H1 (cell line): ENCODE measurements at regions not wholly inside any gene's neighbourhood (a gene's known extent, or its start where the extent isn't known, plus 50 kb on each side); places are given as distances from the start of the nearest gene placed in this dataset.

Experiments used
- CTCF ChIA-PET: fragments of 300-600 bp; sonication (Branson Sonifier 250); formaldehyde crosslinking; loops from one replicate; lab custom pipeline; 2021; ENCODE audit not compliant: partially characterized antibody; lab: Charles Lee
- POLR2A ChIA-PET: fragments of 300-600 bp; sonication (Branson Sonifier 250); formaldehyde crosslinking; loops from one replicate; lab custom pipeline; 2021; ENCODE audit warnings: inconsistent platforms; ENCODE audit not compliant: partially characterized antibody; lab: Charles Lee
- DNase-seq, 2 experiments: peaks; one replicate each; pipeline versions ENCODE4 v3.0.0 to v3.0.0-alpha.2; 2010 to 2022; ENCODE audit warnings: low spot score in 2 of 2, low read depth in 1 of 2, mixed read lengths in 1 of 2
- FAIRE-seq: peaks from 2 replicates; lab custom pipeline; 2011; peaks lifted over from hg19 to GRCh38; lab: Jason Lieb, UNC
- H2AFZ ChIP-seq: 2 replicates; pipeline ENCODE4 v1.8.1; 2012; ENCODE audit warnings: low read length, inconsistent platforms
- H2AK5ac ChIP-seq: 2 replicates; pipeline ENCODE4 v1.6.1; 2013; ENCODE audit warnings: low read depth, low read length
- H2BK120ac ChIP-seq: replicated peaks from 2 replicates; pipeline ENCODE3; 2013; ENCODE audit warnings: low read depth, low read length, inconsistent platforms
- H2BK12ac ChIP-seq: 2 replicates; pipeline ENCODE4 v1.6.1; 2013; ENCODE audit warnings: low read depth, low read length
- H2BK15ac ChIP-seq: 2 replicates; pipeline ENCODE4 v1.6.1; 2013; ENCODE audit warnings: low read length
- H2BK20ac ChIP-seq: 2 replicates; pipeline ENCODE4 v1.6.1; 2013; ENCODE audit warnings: low read length
- H2BK5ac ChIP-seq: 2 replicates; pipeline ENCODE4 v1.6.1; 2013; ENCODE audit warnings: low read depth, low read length
- H3K14ac ChIP-seq: 2 replicates; pipeline ENCODE4 v1.6.1; 2013; ENCODE audit warnings: inconsistent platforms; ENCODE audit not compliant: insufficient read length
- H3K18ac ChIP-seq: 2 replicates; pipeline ENCODE4 v1.6.1; 2013; ENCODE audit warnings: low read length; ENCODE audit errors: extremely low read depth
- H3K23ac ChIP-seq: 2 replicates; pipeline ENCODE4 v1.6.1; 2013; ENCODE audit warnings: inconsistent platforms; ENCODE audit not compliant: insufficient read length
- H3K23me2 ChIP-seq: 2 replicates; pipeline ENCODE4 v1.6.1; 2013; ENCODE audit warnings: low read depth, low read length
- H3K27ac ChIP-seq: 2 replicates; pipeline ENCODE4 v1.6.1; 2011; ENCODE audit warnings: low read depth, low read length, inconsistent platforms
- H3K27me3 ChIP-seq, 4 experiments: replicated peaks in 1 of 4; 1 replicate in 1 of 4; 2 replicates in 3 of 4; pipeline versions ENCODE4 v1.6.1 to v1.8.1; 2011 to 2013; ENCODE audit warnings: low read length in 3 of 4, mild to moderate bottlenecking in 3 of 4, inconsistent platforms in 2 of 4, mixed read lengths in 2 of 4, moderate library complexity in 1 of 4; ENCODE audit not compliant: control insufficient read depth in 3 of 4, insufficient read depth in 3 of 4; ENCODE audit errors: extremely low read depth in 1 of 4
- H3K36me3 ChIP-seq, 4 experiments: 2 replicates each; pipeline versions ENCODE4 v1.6.1 to v1.8.1; 2011 to 2013; ENCODE audit warnings: mild to moderate bottlenecking in 4 of 4, low read length in 3 of 4, moderate library complexity in 2 of 4, control low read depth in 1 of 4, inconsistent platforms in 1 of 4; ENCODE audit not compliant: insufficient read depth in 4 of 4, control insufficient read depth in 2 of 4
- H3K4ac ChIP-seq: replicated peaks from 2 replicates; pipeline ENCODE3; 2013; ENCODE audit warnings: low read length, low read depth, mixed read lengths, inconsistent platforms; ENCODE audit not compliant: insufficient read length
- H3K4me1 ChIP-seq, 4 experiments: replicated peaks in 1 of 4; 1 replicate in 1 of 4; 2 replicates in 3 of 4; pipeline versions ENCODE4 v1.6.1 to v1.8.1; 2011 to 2013; ENCODE audit warnings: low read length in 3 of 4, inconsistent platforms in 2 of 4, mixed read lengths in 1 of 4; ENCODE audit not compliant: insufficient read depth in 4 of 4, control insufficient read depth in 3 of 4
- H3K4me2 ChIP-seq, 2 experiments: 2 replicates each; pipeline versions ENCODE4 v1.6.1 to v1.8.1; 2011 to 2013; ENCODE audit warnings: low read depth in 2 of 2, low read length in 2 of 2, control low read depth in 1 of 2, inconsistent platforms in 1 of 2, mild to moderate bottlenecking in 1 of 2; ENCODE audit not compliant: insufficient read depth in 1 of 2
- H3K4me3 ChIP-seq, 4 experiments: fragments of 200-600, 300-600 bp in 1 of 4; sonication (generic), shearing (Covaris generic), sonication (Bioruptor Twin) in 1 of 4; 2 replicates each; pipeline versions ENCODE4 v1.5.1 to v1.8.1; 2011 to 2016; ENCODE audit warnings: low read length in 4 of 4, low read depth in 3 of 4, control low read depth in 2 of 4, inconsistent platforms in 2 of 4, mild to moderate bottlenecking in 2 of 4, mixed read lengths in 1 of 4, moderate library complexity in 1 of 4; ENCODE audit not compliant: insufficient read depth in 2 of 4; ENCODE audit errors: extremely low read depth in 1 of 4
- H3K56ac ChIP-seq: replicated peaks from 2 replicates; pipeline ENCODE3; 2013; ENCODE audit warnings: low read depth, mild to moderate bottlenecking, mixed read lengths, low read length, inconsistent platforms; ENCODE audit not compliant: insufficient read length
- H3K79me1 ChIP-seq: 2 replicates; pipeline ENCODE4 v1.6.1; 2013; ENCODE audit warnings: low read depth, low read length, control low read depth
- H3K79me2 ChIP-seq, 2 experiments: 2 replicates each; pipeline versions ENCODE4 v1.6.1 to v1.8.1; 2012 to 2013; ENCODE audit warnings: low read length in 2 of 2, mild to moderate bottlenecking in 2 of 2, inconsistent platforms in 1 of 2; ENCODE audit not compliant: insufficient read depth in 2 of 2, control insufficient read depth in 1 of 2
- H3K9ac ChIP-seq, 4 experiments: replicated peaks in 1 of 4; 1 replicate in 1 of 4; 2 replicates in 3 of 4; pipeline versions ENCODE4 v1.6.1 to v1.8.1; 2011 to 2013; ENCODE audit warnings: low read depth in 3 of 4, low read length in 3 of 4, control low read depth in 2 of 4, mild to moderate bottlenecking in 2 of 4, moderate library complexity in 2 of 4, inconsistent platforms in 1 of 4; ENCODE audit errors: extremely low read depth in 1 of 4
- H3K9me3 ChIP-seq, 2 experiments: 2 replicates each; pipeline versions ENCODE4 v1.6.1 to v1.8.1; 2012 to 2013; ENCODE audit warnings: mild to moderate bottlenecking in 2 of 2, moderate library complexity in 2 of 2, control low read depth in 1 of 2, inconsistent platforms in 1 of 2, low read depth in 1 of 2, low read length in 1 of 2, mixed read lengths in 1 of 2; ENCODE audit not compliant: insufficient read depth in 2 of 2
- H4K20me1 ChIP-seq, 2 experiments: replicated peaks in 1 of 2; 2 replicates each; pipeline versions ENCODE3 to v1.8.1; 2011 to 2013; ENCODE audit warnings: inconsistent platforms in 2 of 2, low read length in 2 of 2, mild to moderate bottlenecking in 1 of 2; ENCODE audit not compliant: insufficient read depth in 2 of 2, control insufficient read depth in 1 of 2
- H4K5ac ChIP-seq: 2 replicates; pipeline ENCODE4 v1.6.1; 2013; ENCODE audit warnings: low read length, low read depth, mixed read lengths, inconsistent platforms; ENCODE audit not compliant: insufficient read length
- H4K8ac ChIP-seq: 2 replicates; pipeline ENCODE4 v1.8.0; 2013; ENCODE audit warnings: mild to moderate bottlenecking, moderate library complexity, low read length, inconsistent platforms; ENCODE audit not compliant: insufficient read depth; ENCODE audit errors: extremely low read depth
- H4K91ac ChIP-seq: replicated peaks from 2 replicates; pipeline ENCODE3; 2013; ENCODE audit warnings: low read length, mixed read lengths, inconsistent platforms; ENCODE audit not compliant: insufficient read length
- ASH2L ChIP-seq: fragments of 200-600, 300-600 bp; sonication (generic); IDR thresholded peaks from one replicate; pipeline ENCODE4 v1.7.1; 2017; ENCODE audit warnings: low read length
- BRCA1 ChIP-seq: IDR thresholded peaks from 2 replicates; pipeline ENCODE4 v1.6.1; 2012; ENCODE audit warnings: low read depth, low read length, improper control_type of control experiment
- CBX5 ChIP-seq: fragments of 300-800, 300-1000 bp; sonication (generic); IDR thresholded peaks from 2 replicates; pipeline ENCODE4 v1.7.1; 2016; ENCODE audit warnings: antibody characterized with exemption, low read length, low read depth
- EGR1 ChIP-seq: IDR thresholded peaks from 2 replicates; pipeline ENCODE4 v1.6.1; 2011; ENCODE audit warnings: low read depth, low read length, borderline replicate concordance
- EZH2 ChIP-seq: fragments of 200-600 bp; sonication (generic); IDR thresholded peaks from 2 replicates; pipeline ENCODE4 v1.7.1; 2012; ENCODE audit warnings: low read depth, mild to moderate bottlenecking, moderate library complexity, low read length, inconsistent platforms; ENCODE audit not compliant: severe bottlenecking
- FOSL1 ChIP-seq: IDR thresholded peaks from 2 replicates; pipeline ENCODE4 v1.6.1; 2011; ENCODE audit warnings: mild to moderate bottlenecking, low read depth, low read length, moderate library complexity; ENCODE audit not compliant: insufficient read depth
- GABPA ChIP-seq: IDR thresholded peaks from 2 replicates; pipeline ENCODE4 v1.6.1; 2011; ENCODE audit warnings: mild to moderate bottlenecking, low read length, moderate library complexity, borderline replicate concordance; ENCODE audit not compliant: insufficient read depth
- PHF8 ChIP-seq: fragments of 200-600 bp; sonication (generic); conservative IDR thresholded peaks from 2 replicates; pipeline ENCODE4 v1.7.1; 2012; ENCODE audit warnings: low read depth, mild to moderate bottlenecking, inconsistent platforms, low read length, moderate library complexity
- POLR2AphosphoS5 ChIP-seq: IDR thresholded peaks from 2 replicates; pipeline ENCODE4 v1.6.1; 2011; ENCODE audit warnings: low read depth, low read length
- RXRA ChIP-seq: IDR thresholded peaks from 2 replicates; pipeline ENCODE4 v1.6.1; 2011; ENCODE audit warnings: low read depth, mild to moderate bottlenecking, low read length, moderate library complexity; ENCODE audit not compliant: insufficient read depth
- SAP30 ChIP-seq: fragments of 300-600 bp; sonication (generic); IDR thresholded peaks from 2 replicates; pipeline ENCODE4 v1.7.1; 2012; ENCODE audit warnings: low read length, moderate library complexity, mild to moderate bottlenecking, inconsistent platforms; ENCODE audit not compliant: insufficient read depth, insufficient replicate concordance
- SIRT6 ChIP-seq: IDR thresholded peaks from one replicate; pipeline ENCODE4 v1.7.1; 2012; ENCODE audit warnings: low read length, inconsistent platforms
- SIX5 ChIP-seq: IDR thresholded peaks from 2 replicates; pipeline ENCODE4 v1.6.1; 2011; ENCODE audit warnings: mild to moderate bottlenecking, low read depth, low read length
- TAF1 ChIP-seq: IDR thresholded peaks from 2 replicates; pipeline ENCODE4 v1.6.1; 2011; ENCODE audit warnings: mild to moderate bottlenecking, low read depth, low read length
- TCF12 ChIP-seq: IDR thresholded peaks from 2 replicates; pipeline ENCODE4 v1.6.1; 2011; ENCODE audit warnings: low read depth, mild to moderate bottlenecking, low read length
- WGBS, 2 experiments: shearing (Covaris generic) in 1 of 2; methylation state at CpG; one replicate each; pipeline versions ENCODE4 v1.1.6 to v1.1.7; 2013 to 2015; ENCODE audit warnings: low lambda C conversion rate in 2 of 2, mixed read lengths in 2 of 2, inconsistent platforms in 1 of 2, low coverage in 1 of 2, missing lambda C conversion rate in 1 of 2; ENCODE audit not compliant: insufficient replicate concordance in 2 of 2, insufficient coverage in 1 of 2, insufficient read length in 1 of 2; ENCODE audit errors: extremely low coverage in 1 of 2, missing lambda C conversion rate in 1 of 2; 5-methylcytosine and 5-hydroxymethylcytosine counted together

DNA sequence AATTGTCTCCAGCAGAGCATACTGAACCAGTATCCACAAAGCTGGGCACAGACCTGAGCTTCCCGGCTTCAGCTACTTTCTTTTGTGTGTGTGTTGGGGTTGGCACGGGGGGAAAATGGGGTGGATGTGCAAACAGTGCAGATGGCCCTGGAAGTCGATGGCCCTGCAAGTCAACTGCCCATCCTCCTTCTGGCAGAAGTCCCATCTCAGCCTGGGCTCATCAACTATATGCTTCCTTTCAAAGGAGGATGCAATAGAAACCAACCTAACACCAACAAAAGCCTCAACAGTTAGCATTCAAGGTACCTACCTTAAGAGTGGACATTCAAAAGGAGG lies 55.7 kb downstream of the SOX9 start:
- no peaks in the 10 kb centered on the region for H3K27me3 ChIP-seq
- ChIA-PET CTCF (interaction anchor here (1.7 kb wide), 1 partner anchor 55 kb away, joined by 4 read pairs; no protein-coding TSS in a partner anchor), POLR2A (no interaction called here)
- H4K5ac ChIP-seq, result no peak overlapping the region
- H2BK20ac ChIP-seq, result peak overlapping the region; percentile 16; the same call in 1 of the 2 replicates
- no peaks in the 10 kb centered on the region for H3K23me2 ChIP-seq
- H3K18ac ChIP-seq, result no peak overlapping the region; the same call in 1 of the 2 replicates
- no peak overlapping the region for H2AFZ ChIP-seq
- no peak overlapping the region for H3K4me2 ChIP-seq
- H2BK5ac ChIP-seq, result no peak overlapping the region; the same call in 1 of the 2 replicates
- no peak overlapping the region for H2BK120ac ChIP-seq
- H3K79me1 ChIP-seq, result no peaks in the 10 kb centered on the region
- H3K36me3 ChIP-seq, result no peaks in the 10 kb centered on the region
- no peak overlapping the region for H3K4ac ChIP-seq
- H4K91ac ChIP-seq, result peak overlapping the region; percentile 47
- DNase-seq (no peak), FAIRE-seq (no peak)
- no peak for TF ChIP-seq TCF12
- TF ChIP-seq SIX5, result no peak
- TF ChIP-seq SAP30, result no peak
- TF ChIP-seq RXRA, result no peak
- no peak for TF ChIP-seq EZH2
- TF ChIP-seq BRCA1, result no peak
- TF ChIP-seq FOSL1, result no peak
- TF ChIP-seq GABPA, result no peak
- TF ChIP-seq CBX5, result no peak
- TF ChIP-seq ASH2L, result no peak
- no peak for TF ChIP-seq SIRT6
- no peak for TF ChIP-seq EGR1
- no peak for TF ChIP-seq TAF1
- no peak for TF ChIP-seq PHF8
- no peak for TF ChIP-seq POLR2AphosphoS5
- H2AK5ac ChIP-seq, result no peak overlapping the region
- H3K9ac ChIP-seq, result no peak overlapping the region
- no peak overlapping the region; the same call in 1 of the 2 replicates for H2BK15ac ChIP-seq
- no peak overlapping the region for H3K23ac ChIP-seq
- H3K56ac ChIP-seq, result no peak overlapping the region
- peaks cover 2 to 19% (median 9%) of the 10 kb centered on the region in 4 experiments for H3K4me1 ChIP-seq
- no peaks in the 10 kb centered on the region for H3K79me2 ChIP-seq
- H3K27ac ChIP-seq, result no peak overlapping the region
- no peaks in the 10 kb centered on the region for H3K9me3 ChIP-seq
- H3K14ac ChIP-seq, result no peak overlapping the region
- no peak overlapping the region for H3K4me3 ChIP-seq
- H4K20me1 ChIP-seq, result no peaks in the 10 kb centered on the region
- H4K8ac ChIP-seq, result no peak overlapping the region
- 95% methylated on average over 3 of the region's 3 CpGs; no CpG with 5 or more reads in 1 of the 2 experiments for WGBS, 2 experiments
- H2BK12ac ChIP-seq, result no peak overlapping the region; the same call in 1 of the 2 replicates
